ENCODE measurements at regions not wholly inside any gene's neighbourhood (a gene's known extent, or its start where the extent isn't known, plus 50 kb on each side); places are given as distances from the start of the nearest gene placed in this dataset.
"Not testable (repeated sequence)": the region's sequence is repeated elsewhere in the genome, so short reads cannot be mapped to it uniquely, and the experiment has no call there.

- no peak for DNase-seq (ENCODE audit: low read depth)
Measured at GRCh38 chr16:59540621-59541020, 806.5 kb upstream of the GOT2 start.

- no peak for DNase-seq (ENCODE audit: low read depth)
Measured at GRCh38 chr16:59535298-59535697, 801.2 kb upstream of the GOT2 start.

- DNase-seq (ENCODE audit: low read depth), result no peak
Measured at GRCh38 chr16:59527206-59527997, 793.3 kb upstream of the GOT2 start.

GRCh38 chr16:59522826-59523225 lies 788.7 kb upstream of the GOT2 start:
- DNase-seq (ENCODE audit: low read depth), result no peak

- not testable (repeated sequence) for DNase-seq (ENCODE audit: low read depth)
Measured at GRCh38 chr16:59518721-59519120, 784.6 kb upstream of the GOT2 start.

GRCh38 chr16:59514651-59515050 lies 780.5 kb upstream of the GOT2 start:
- DNase-seq (ENCODE audit: low read depth), result no peak

GRCh38 chr16:59510008-59510424 lies 775.9 kb upstream of the GOT2 start:
- DNase-seq (ENCODE audit: low read depth), result no peak

GRCh38 chr16:59500601-59501000 lies 766.5 kb upstream of the GOT2 start:
- no peak for DNase-seq (ENCODE audit: low read depth)

GRCh38 chr16:59487067-59487466 lies 753.0 kb upstream of the GOT2 start:
- no peak for DNase-seq (ENCODE audit: low read depth)

GRCh38 chr16:59484833-59485516 lies 750.9 kb upstream of the GOT2 start:
- no peak for DNase-seq (ENCODE audit: low read depth)

- peak; percentile 73 for DNase-seq (ENCODE audit: low read depth)
Measured at GRCh38 chr16:59478838-59479237, 744.7 kb upstream of the GOT2 start.

GRCh38 chr16:59470556-59470955 lies 736.4 kb upstream of the GOT2 start:
- DNase-seq (ENCODE audit: low read depth), result peak; percentile 25

- DNase-seq (ENCODE audit: low read depth), result no peak
Measured at GRCh38 chr16:59469266-59469665, 735.1 kb upstream of the GOT2 start.

GRCh38 chr16:59463776-59464175 lies 729.7 kb upstream of the GOT2 start:
- peak; percentile 29 for DNase-seq (ENCODE audit: low read depth)

GRCh38 chr16:59459806-59460205 lies 725.7 kb upstream of the GOT2 start:
- no peak for DNase-seq (ENCODE audit: low read depth)

GRCh38 chr16:59455497-59455896 lies 721.4 kb upstream of the GOT2 start:
- DNase-seq (ENCODE audit: low read depth), result no peak

- DNase-seq (ENCODE audit: low read depth), result not testable (repeated sequence)
Measured at GRCh38 chr16:59450513-59450912, 716.4 kb upstream of the GOT2 start.

- no peak for DNase-seq (ENCODE audit: low read depth)
Measured at GRCh38 chr16:59440502-59440901, 706.4 kb upstream of the GOT2 start.

- DNase-seq (ENCODE audit: low read depth), result no peak
Measured at GRCh38 chr16:59432896-59433295, 698.8 kb upstream of the GOT2 start.

- DNase-seq (ENCODE audit: low read depth), result no peak
Measured at GRCh38 chr16:59432276-59432675, 698.2 kb upstream of the GOT2 start.

GRCh38 chr16:59424714-59425273 lies 690.7 kb upstream of the GOT2 start:
- DNase-seq (ENCODE audit: low read depth), result no peak

- no peak for DNase-seq (ENCODE audit: low read depth)
Measured at GRCh38 chr16:59411961-59412841, 678.1 kb upstream of the GOT2 start.

All from stromal cell of bone marrow (primary cell).